ENCODE measurements at regions not wholly inside any gene's neighbourhood (a gene's known extent, or its start where the extent isn't known, plus 50 kb on each side); places are given as distances from the start of the nearest gene placed in this dataset.

- no peak for TF ChIP-seq CTCF (IDR thresholded peaks at IDR 0.05)
- no peak for TF ChIP-seq POLR2A (IDR thresholded peaks at IDR 0.05)
Observed at GRCh38 chr18:73544617-73545016, 603.0 kb downstream of the FBXO15 start.

All from thyroid gland (tissue), 4 donors.